HG02798 (cell line): ENCODE measurements at regions not wholly inside any gene's neighbourhood (a gene's known extent, or its start where the extent isn't known, plus 50 kb on each side); places are given as distances from the start of the nearest gene placed in this dataset.
"Not testable (repeated sequence)": the region's sequence is repeated elsewhere in the genome, so short reads cannot be mapped to it uniquely, and the experiment has no call there.

ENCODE experiments used
- ATAC-seq: cut with Tn5 transposase; IDR thresholded peaks from one replicate; pipeline ENCODE4 v1.9.1; 2021; ENCODE audit warnings: mild to moderate bottlenecking; ENCODE audit not compliant: unreplicated experiment, poor library complexity

DNA sequence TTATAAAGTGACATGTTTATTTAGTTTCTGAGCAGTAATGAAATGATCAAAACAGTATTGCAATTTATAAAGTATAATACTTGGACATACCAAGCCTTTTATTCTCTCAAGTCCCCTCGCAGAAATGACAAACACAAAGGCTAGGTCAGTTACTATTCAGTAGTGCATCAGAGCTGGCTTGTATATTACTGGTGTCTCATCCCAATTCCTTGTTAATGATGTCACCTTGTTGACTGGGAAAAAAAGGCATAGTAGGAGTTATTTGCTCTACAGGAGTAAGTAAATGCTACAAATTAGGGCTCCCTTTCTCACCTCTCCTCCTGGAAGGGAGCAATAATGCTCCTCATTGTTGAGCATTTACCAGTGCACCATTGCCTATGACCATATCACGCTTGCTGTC is 317.6 kb downstream of the CHL1 start:
- no peak for ATAC-seq

GRCh38 chr3:519026-519425 is 322.5 kb downstream of the CHL1 start:
- no peak for ATAC-seq

- no peak for ATAC-seq
Observed at GRCh38 chr3:522888-523287, 326.3 kb downstream of the CHL1 start.

GRCh38 chr3:525415-525814 is 328.9 kb downstream of the CHL1 start:
- no peak for ATAC-seq

GRCh38 chr3:535566-536416 is 339.2 kb downstream of the CHL1 start:
- peak; percentile 57 for ATAC-seq

- ATAC-seq: no peak
Observed at GRCh38 chr3:536417-536813, 339.9 kb downstream of the CHL1 start.

DNA sequence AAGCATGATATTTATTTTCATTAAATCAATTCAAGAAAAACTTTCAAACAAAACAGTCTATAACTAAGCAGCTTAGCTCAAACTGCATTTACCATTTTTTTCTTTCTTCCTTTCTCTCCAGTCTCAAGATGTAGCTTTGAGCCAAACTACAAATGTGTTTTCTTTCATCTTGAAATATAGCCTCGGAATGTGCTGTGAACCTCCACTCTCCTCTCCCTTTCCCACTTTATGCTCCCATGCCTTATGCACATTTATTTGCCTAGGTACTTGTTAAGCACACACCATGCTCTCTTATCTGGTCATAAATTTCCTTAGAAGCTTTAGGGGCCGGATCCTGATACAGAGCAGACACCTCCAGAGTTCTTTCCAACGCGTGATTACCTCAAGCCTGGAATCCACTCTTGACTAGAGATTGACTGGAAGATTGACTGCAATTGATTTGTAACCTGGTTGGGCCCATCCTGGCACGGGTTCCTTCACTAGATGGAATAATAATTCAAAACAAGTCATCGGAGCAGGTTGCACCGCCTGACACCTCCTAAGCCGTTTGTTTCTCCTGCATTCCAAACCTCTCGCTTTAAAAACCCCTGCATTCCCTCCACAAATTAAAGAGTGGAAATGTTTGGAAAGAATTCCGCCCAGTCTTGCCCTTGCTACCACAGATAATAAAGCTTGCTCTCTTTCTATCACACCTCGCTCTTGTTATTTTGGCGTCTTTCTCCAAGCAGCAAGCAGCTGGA is 344.7 kb downstream of the CHL1 start:
- no peak for ATAC-seq

- ATAC-seq: no peak
Observed at GRCh38 chr3:542021-542420, 345.5 kb downstream of the CHL1 start.

DNA sequence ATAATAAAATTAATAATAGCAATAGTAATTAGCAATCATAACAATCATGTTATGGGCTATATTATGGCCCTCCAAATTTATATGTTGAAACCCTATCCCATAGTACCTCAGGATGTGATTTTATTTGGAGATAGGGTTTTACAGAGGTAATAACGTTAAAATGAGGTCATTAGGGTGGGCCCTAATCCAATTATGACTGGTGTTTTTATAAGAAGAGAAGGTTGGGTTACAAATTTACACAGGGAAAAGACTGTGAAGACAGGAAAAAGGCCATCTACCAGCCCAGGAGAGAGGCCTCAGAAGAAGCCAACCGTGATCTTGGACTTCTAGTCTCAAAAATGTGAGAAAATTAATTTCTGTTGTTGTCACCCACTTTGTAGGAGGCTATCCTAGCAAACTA is 353.1 kb downstream of the CHL1 start:
- ATAC-seq: no peak

- no peak for ATAC-seq
Observed at GRCh38 chr3:550471-550870, 353.9 kb downstream of the CHL1 start.

DNA sequence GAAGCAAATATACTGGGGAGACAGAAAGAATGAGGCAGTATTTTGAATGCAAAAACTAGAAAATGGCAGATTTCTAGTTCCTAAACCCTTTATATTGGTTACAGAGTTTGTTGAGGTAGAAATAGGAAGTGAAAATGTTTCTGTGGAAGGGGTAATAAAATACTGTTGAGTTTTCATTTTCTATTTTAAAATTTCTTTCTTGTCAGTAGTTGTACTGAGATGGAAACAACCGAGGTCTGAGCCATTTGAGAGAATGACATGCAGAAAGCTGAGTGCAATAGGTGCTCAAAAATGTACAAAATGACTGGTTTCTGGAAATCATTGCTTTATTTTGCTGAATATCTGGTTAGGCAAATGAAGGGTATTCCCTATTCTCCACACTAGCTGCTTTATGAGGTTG is 361.4 kb downstream of the CHL1 start:
- peak; percentile 98 for ATAC-seq

DNA sequence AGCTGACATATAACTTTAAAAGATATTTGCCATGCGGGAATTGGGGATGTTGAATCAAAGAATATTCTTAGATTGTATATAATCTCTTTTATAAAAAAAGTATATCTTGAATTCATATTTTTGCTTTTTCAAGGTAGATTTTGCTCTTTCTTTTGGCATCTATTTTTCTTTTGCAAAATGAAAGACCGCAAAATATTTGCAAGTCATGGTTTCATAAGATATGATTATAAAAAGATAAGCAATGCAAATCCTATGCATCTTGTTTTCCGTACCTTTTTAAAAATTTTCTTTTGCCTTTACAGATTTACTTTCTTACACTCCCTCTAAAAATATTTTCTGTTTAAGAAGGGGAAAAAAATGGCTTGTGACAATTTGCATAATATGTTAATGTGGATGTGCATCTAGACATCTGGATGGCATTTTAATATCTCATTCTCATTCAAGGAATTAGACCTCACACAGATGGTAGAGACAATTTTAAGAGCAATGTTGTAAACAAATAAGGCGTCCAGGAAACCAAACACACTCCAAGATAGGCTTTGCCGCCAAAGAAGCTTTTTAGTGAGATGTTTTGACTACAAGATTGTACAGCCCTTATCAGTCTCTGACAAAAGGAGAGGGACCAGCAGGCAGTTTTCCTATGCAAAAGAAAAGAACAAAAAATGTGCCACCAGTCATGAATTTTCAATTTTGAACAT is 371.1 kb downstream of the CHL1 start:
- no peak for ATAC-seq

- not testable (repeated sequence) for ATAC-seq
Observed at GRCh38 chr3:579529-579928, 383.0 kb downstream of the CHL1 start.

DNA sequence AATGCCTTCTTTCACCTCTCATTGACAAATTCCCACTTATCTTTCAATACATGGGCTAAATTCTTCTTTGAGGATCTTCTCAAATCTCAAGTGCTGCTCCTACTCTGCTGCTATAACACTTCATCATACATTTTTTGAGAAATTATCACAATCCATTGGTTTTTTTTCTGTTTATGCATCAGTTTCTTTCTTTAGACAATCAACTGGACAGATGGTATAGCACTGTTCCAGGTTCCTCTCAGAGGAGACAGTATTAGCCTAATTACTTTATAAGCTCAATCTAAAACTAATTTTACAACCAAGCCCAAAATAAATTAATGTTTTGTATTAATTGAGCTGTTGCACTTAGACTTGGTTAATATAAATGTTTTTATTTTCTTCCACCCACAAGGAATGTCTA is 392.5 kb downstream of the CHL1 start:
- ATAC-seq: not testable (repeated sequence)

DNA sequence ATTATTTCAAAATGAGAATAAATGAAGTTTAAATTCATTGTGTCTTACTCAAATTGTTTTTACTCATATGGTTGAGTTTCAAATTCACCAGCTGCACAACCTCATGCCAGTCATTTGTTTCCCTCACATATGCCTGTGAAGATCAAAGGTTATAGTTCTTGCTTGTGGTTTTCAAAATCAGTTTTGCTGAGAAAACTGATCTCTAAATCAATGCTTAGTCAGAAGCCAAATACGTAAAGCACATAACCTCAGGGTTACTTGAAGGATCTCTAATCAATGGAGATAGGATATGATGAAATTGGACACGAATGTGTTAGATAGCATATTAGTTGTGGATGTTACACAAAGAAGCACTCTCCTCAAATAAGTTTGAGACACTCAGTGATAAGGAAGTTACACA is 400.7 kb downstream of the CHL1 start:
- not testable (repeated sequence) for ATAC-seq

- ATAC-seq: not testable (repeated sequence)
Observed at GRCh38 chr3:597746-598145, 401.2 kb downstream of the CHL1 start.

- not testable (repeated sequence) for ATAC-seq
Observed at GRCh38 chr3:607480-607879, 410.9 kb downstream of the CHL1 start.

DNA sequence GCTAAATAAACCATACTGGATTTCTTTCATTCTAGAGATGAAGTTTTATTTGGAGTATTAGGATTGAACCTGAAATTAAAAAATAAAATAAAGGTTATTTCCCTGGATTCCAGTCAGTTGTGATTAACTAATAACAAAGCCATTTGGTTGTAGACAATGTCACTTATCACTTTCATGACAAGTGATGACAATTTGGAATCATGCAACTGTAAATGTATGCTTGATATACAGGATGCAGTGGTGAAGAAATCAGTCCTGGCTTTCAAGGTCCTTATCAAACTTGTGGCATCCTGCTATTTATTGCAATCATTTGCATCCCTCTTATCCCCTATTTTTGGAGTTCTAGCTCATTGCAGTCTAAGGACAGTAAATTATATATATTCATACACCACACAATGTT is 425.2 kb downstream of the CHL1 start:
- no peak for ATAC-seq

GRCh38 chr3:622314-622713 is 425.8 kb downstream of the CHL1 start:
- no peak for ATAC-seq

DNA sequence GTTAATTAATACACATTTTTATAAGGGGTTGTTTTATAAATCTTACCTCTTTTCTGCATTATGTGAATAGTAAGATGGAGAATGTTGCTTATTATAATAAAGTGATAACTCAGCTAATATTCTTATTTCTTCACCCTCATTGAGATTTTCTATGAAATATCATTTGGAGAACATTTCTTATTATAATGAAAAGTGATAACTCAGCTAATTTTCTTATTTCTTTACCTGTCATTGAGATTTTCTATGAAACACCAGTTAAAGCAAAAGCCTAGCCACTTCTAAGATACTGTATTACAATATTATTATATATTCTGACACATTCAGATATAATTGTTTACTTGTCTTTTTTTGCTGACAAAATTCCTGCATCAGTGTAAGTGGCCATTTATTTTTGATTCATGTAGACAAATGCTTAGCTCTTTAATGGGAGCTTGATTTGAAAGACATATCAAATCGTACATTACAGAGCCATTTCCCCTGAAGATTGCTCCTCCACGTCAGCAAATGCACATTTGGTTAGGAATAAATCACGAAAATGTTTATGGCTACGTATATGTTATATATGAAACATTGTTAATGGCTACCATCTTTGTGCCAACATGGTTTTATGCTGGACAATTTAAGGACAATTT is 427.5 kb downstream of the CHL1 start:
- ATAC-seq: no peak
